ENCODE measurements at regions not wholly inside any gene's neighbourhood (a gene's known extent, or its start where the extent isn't known, plus 50 kb on each side); places are given as distances from the start of the nearest gene placed in this dataset.

GRCh38 chr1:195915826-195916225, 692.4 kb downstream of the KCNT2 start:
- Histone ChIP-seq H3K27me3 (ENCODE audit: insufficient read depth, low read length, poor library complexity) (no peaks in the 10 kb centered on the region), H3K4me1 (ENCODE audit: insufficient read depth, low read length) (no peaks in the 10 kb centered on the region), H3K36me3 (ENCODE audit: insufficient read depth, low read length) (no peaks in the 10 kb centered on the region), H3K79me2 (ENCODE audit: insufficient read depth, low read length) (no peaks in the 10 kb centered on the region), H2AFZ (ENCODE audit: low read depth, low read length) (no peak overlapping the region), H3K27ac (ENCODE audit: low read length) (no peak overlapping the region), H4K20me1 (ENCODE audit: insufficient read depth, low read length) (no peaks in the 10 kb centered on the region), H3K9me3 (ENCODE audit: insufficient read depth, low read length, severe bottlenecking) (no peaks in the 10 kb centered on the region), H3K9ac (ENCODE audit: low read depth, low read length) (no peak overlapping the region), H3K4me3 (ENCODE audit: low read depth in 1 of 2, low read length in 2 of 2) (no peak overlapping the region), H3K4me2 (ENCODE audit: insufficient read depth, low read length) (no peak overlapping the region)
- no peak for ATAC-seq (ENCODE audit: insufficient read depth, low read depth)
- no peak for TF ChIP-seq EZH2 (IDR thresholded peaks at IDR 0.05; ENCODE audit: borderline replicate concordance, low read depth, low read length, severe bottlenecking)
- TF ChIP-seq, protein P1, sequence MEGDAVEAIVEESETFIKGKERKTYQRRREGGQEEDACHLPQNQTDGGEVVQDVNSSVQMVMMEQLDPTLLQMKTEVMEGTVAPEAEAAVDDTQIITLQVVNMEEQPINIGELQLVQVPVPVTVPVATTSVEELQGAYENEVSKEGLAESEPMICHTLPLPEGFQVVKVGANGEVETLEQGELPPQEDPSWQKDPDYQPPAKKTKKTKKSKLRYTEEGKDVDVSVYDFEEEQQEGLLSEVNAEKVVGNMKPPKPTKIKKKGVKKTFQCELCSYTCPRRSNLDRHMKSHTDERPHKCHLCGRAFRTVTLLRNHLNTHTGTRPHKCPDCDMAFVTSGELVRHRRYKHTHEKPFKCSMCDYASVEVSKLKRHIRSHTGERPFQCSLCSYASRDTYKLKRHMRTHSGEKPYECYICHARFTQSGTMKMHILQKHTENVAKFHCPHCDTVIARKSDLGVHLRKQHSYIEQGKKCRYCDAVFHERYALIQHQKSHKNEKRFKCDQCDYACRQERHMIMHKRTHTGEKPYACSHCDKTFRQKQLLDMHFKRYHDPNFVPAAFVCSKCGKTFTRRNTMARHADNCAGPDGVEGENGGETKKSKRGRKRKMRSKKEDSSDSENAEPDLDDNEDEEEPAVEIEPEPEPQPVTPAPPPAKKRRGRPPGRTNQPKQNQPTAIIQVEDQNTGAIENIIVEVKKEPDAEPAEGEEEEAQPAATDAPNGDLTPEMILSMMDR (IDR thresholded peaks at IDR 0.05; ENCODE audit: borderline replicate concordance, extremely low read depth, low read length, poor library complexity, severe bottlenecking): no peak
- no peak for DNase-seq

GRCh38 chr1:195909061-195909460, 699.2 kb downstream of the KCNT2 start:
- H3K36me3 ChIP-seq (ENCODE audit: insufficient read depth, low read length): no peaks in the 10 kb centered on the region
- no peak for TF ChIP-seq EZH2 (IDR thresholded peaks at IDR 0.05; ENCODE audit: borderline replicate concordance, low read depth, low read length, severe bottlenecking)
- TF ChIP-seq, protein P1 (IDR thresholded peaks at IDR 0.05; ENCODE audit: borderline replicate concordance, extremely low read depth, low read length, poor library complexity, severe bottlenecking): no peak
- no peaks in the 10 kb centered on the region for H3K79me2 ChIP-seq (ENCODE audit: insufficient read depth, low read length)
- DNase-seq: no peak
- H3K4me2 ChIP-seq (ENCODE audit: insufficient read depth, low read length): no peak overlapping the region
- no peak overlapping the region for H2AFZ ChIP-seq (ENCODE audit: low read depth, low read length)
- H3K27ac ChIP-seq (ENCODE audit: low read length): no peak overlapping the region
- no peaks in the 10 kb centered on the region for H3K27me3 ChIP-seq (ENCODE audit: insufficient read depth, low read length, poor library complexity)
- ATAC-seq (ENCODE audit: insufficient read depth, low read depth): no peak
- no peaks in the 10 kb centered on the region for H3K4me1 ChIP-seq (ENCODE audit: insufficient read depth, low read length)
- H3K4me3 ChIP-seq (ENCODE audit: low read depth in 1 of 2, low read length in 2 of 2): no peak overlapping the region
- no peaks in the 10 kb centered on the region for H3K9me3 ChIP-seq (ENCODE audit: insufficient read depth, low read length, severe bottlenecking)
- H4K20me1 ChIP-seq (ENCODE audit: insufficient read depth, low read length): no peaks in the 10 kb centered on the region
- no peak overlapping the region for H3K9ac ChIP-seq (ENCODE audit: low read depth, low read length)

DNA sequence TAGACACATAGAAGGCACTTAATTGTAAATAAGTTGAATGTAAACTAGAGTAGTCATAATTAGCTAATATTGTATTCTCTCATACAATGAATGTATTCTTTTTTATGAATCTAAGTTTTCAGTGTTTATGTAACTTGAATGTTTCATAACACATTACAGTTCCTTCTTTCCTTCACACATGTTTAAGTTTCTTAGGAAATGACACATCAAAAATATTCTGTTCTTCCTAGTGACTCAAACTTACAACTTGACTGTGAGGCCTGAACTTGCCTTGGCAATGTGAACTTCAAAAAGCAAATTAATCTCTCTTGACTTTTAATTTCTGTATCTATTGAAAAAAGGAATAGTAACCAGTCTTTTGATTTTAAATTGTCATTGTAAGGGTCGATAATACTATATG, 700.1 kb downstream of the KCNT2 start:
- H3K4me2 ChIP-seq (ENCODE audit: insufficient read depth, low read length): no peak overlapping the region
- no peak overlapping the region for H3K4me3 ChIP-seq (ENCODE audit: low read depth in 1 of 2, low read length in 2 of 2)
- DNase-seq (no peak), ATAC-seq (ENCODE audit: insufficient read depth, low read depth) (no peak)
- no peaks in the 10 kb centered on the region for H3K9me3 ChIP-seq (ENCODE audit: insufficient read depth, low read length, severe bottlenecking)
- no peak overlapping the region for H3K27ac ChIP-seq (ENCODE audit: low read length)
- no peak overlapping the region for H3K9ac ChIP-seq (ENCODE audit: low read depth, low read length)
- H3K27me3 ChIP-seq (ENCODE audit: insufficient read depth, low read length, poor library complexity): no peaks in the 10 kb centered on the region
- H3K79me2 ChIP-seq (ENCODE audit: insufficient read depth, low read length): no peaks in the 10 kb centered on the region
- no peaks in the 10 kb centered on the region for H3K4me1 ChIP-seq (ENCODE audit: insufficient read depth, low read length)
- no peaks in the 10 kb centered on the region for H3K36me3 ChIP-seq (ENCODE audit: insufficient read depth, low read length)
- H4K20me1 ChIP-seq (ENCODE audit: insufficient read depth, low read length): no peaks in the 10 kb centered on the region
- H2AFZ ChIP-seq (ENCODE audit: low read depth, low read length): no peak overlapping the region
- TF ChIP-seq, protein P1 (IDR thresholded peaks at IDR 0.05; ENCODE audit: borderline replicate concordance, extremely low read depth, low read length, poor library complexity, severe bottlenecking): no peak
- TF ChIP-seq EZH2 (IDR thresholded peaks at IDR 0.05; ENCODE audit: borderline replicate concordance, low read depth, low read length, severe bottlenecking): no peak

GRCh38 chr1:195903203-195903602, 705.0 kb downstream of the KCNT2 start:
- Histone ChIP-seq H3K9ac (ENCODE audit: low read depth, low read length) (no peak overlapping the region), H4K20me1 (ENCODE audit: insufficient read depth, low read length) (no peaks in the 10 kb centered on the region), H3K4me3 (ENCODE audit: low read depth in 1 of 2, low read length in 2 of 2) (no peak overlapping the region), H3K27ac (ENCODE audit: low read length) (no peak overlapping the region), H3K9me3 (ENCODE audit: insufficient read depth, low read length, severe bottlenecking) (no peaks in the 10 kb centered on the region), H3K79me2 (ENCODE audit: insufficient read depth, low read length) (no peaks in the 10 kb centered on the region), H3K36me3 (ENCODE audit: insufficient read depth, low read length) (no peaks in the 10 kb centered on the region), H2AFZ (ENCODE audit: low read depth, low read length) (no peak overlapping the region), H3K27me3 (ENCODE audit: insufficient read depth, low read length, poor library complexity) (no peaks in the 10 kb centered on the region), H3K4me1 (ENCODE audit: insufficient read depth, low read length) (no peaks in the 10 kb centered on the region), H3K4me2 (ENCODE audit: insufficient read depth, low read length) (no peak overlapping the region)
- TF ChIP-seq, protein P1 (IDR thresholded peaks at IDR 0.05; ENCODE audit: borderline replicate concordance, extremely low read depth, low read length, poor library complexity, severe bottlenecking): no peak
- no peak for TF ChIP-seq EZH2 (IDR thresholded peaks at IDR 0.05; ENCODE audit: borderline replicate concordance, low read depth, low read length, severe bottlenecking)
- ATAC-seq (ENCODE audit: insufficient read depth, low read depth) (no peak), DNase-seq (no peak)
